ENCODE measurements at regions not wholly inside any gene's neighbourhood (a gene's known extent, or its start where the extent isn't known, plus 50 kb on each side); places are given as distances from the start of the nearest gene placed in this dataset.

GRCh38 chr7:136213012-136213411 is 235.9 kb upstream of the MTPN start:
- TF ChIP-seq, protein P1, sequence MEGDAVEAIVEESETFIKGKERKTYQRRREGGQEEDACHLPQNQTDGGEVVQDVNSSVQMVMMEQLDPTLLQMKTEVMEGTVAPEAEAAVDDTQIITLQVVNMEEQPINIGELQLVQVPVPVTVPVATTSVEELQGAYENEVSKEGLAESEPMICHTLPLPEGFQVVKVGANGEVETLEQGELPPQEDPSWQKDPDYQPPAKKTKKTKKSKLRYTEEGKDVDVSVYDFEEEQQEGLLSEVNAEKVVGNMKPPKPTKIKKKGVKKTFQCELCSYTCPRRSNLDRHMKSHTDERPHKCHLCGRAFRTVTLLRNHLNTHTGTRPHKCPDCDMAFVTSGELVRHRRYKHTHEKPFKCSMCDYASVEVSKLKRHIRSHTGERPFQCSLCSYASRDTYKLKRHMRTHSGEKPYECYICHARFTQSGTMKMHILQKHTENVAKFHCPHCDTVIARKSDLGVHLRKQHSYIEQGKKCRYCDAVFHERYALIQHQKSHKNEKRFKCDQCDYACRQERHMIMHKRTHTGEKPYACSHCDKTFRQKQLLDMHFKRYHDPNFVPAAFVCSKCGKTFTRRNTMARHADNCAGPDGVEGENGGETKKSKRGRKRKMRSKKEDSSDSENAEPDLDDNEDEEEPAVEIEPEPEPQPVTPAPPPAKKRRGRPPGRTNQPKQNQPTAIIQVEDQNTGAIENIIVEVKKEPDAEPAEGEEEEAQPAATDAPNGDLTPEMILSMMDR (conservative IDR thresholded peaks at IDR 0.05; ENCODE audit: low read depth, low read length), result no peak
- TF ChIP-seq EZH2 (IDR thresholded peaks at IDR 0.05; ENCODE audit: low read length, unreplicated experiment), result no peak
